HFF-Myc (cell line): ENCODE measurements at regions not wholly inside any gene's neighbourhood (a gene's known extent, or its start where the extent isn't known, plus 50 kb on each side); places are given as distances from the start of the nearest gene placed in this dataset.

Source experiments
- DNase-seq: peaks from one replicate; pipeline ENCODE4 v3.0.0-alpha.2; 2011; ENCODE audit warnings: low read depth; ENCODE audit errors: extremely low read depth
- H3K4me3 ChIP-seq: replicated peaks from 2 replicates; pipeline ENCODE4 v1.5.1; 2011; ENCODE audit warnings: low read depth, mild to moderate bottlenecking, control low read depth, low read length
- TF ChIP-seq, protein P1 (sequence below): IDR thresholded peaks from 2 replicates; pipeline ENCODE4 v1.5.1; 2012; ENCODE audit warnings: mild to moderate bottlenecking, low read depth, low read length, control low read depth; ENCODE audit errors: missing control alignments

DNA sequence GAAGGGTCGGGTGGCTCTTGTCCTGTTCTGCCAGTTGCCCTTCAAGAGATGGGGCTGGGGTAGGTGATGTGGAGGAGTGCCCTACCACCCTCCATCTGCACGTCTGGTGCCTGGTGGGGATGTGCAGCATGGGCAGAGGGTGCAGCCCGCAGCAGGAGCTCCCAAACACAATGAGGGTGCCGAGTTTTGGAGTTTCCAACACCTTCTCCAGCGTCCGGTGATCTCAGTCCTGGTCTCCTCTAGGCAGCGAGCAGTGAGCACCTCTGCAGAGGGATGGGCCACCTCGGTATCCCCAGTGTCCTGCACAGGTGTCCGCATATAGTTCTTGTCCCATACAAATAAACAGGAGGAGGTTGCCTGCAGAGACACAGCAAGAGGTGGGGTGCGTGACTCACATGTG is 136.0 kb downstream of the ENGASE start:
- TF ChIP-seq, protein P1, sequence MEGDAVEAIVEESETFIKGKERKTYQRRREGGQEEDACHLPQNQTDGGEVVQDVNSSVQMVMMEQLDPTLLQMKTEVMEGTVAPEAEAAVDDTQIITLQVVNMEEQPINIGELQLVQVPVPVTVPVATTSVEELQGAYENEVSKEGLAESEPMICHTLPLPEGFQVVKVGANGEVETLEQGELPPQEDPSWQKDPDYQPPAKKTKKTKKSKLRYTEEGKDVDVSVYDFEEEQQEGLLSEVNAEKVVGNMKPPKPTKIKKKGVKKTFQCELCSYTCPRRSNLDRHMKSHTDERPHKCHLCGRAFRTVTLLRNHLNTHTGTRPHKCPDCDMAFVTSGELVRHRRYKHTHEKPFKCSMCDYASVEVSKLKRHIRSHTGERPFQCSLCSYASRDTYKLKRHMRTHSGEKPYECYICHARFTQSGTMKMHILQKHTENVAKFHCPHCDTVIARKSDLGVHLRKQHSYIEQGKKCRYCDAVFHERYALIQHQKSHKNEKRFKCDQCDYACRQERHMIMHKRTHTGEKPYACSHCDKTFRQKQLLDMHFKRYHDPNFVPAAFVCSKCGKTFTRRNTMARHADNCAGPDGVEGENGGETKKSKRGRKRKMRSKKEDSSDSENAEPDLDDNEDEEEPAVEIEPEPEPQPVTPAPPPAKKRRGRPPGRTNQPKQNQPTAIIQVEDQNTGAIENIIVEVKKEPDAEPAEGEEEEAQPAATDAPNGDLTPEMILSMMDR, result no peak
- no peak overlapping the region for H3K4me3 ChIP-seq
- no peak for DNase-seq

DNA sequence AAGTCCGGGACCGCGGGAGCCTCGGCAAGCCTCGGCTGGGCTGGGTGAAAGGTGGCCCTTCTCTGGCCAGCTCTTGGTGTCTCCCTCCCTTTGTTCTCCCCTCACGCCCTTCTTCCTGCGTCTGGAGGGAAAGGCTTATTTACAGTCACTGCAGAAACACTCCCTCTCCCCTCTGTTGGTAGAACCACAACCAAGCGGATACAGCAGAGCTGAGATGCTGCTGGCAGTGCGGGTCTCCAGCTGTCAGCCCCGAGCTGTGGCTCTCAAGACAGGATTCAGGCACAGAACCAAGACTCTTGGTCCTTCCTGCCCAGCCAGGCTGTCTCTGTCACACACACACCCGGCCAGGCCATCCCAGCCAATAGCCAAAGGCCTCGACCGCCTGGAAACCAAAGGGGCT is 133.3 kb downstream of the ENGASE start:
- no peak overlapping the region for H3K4me3 ChIP-seq
- TF ChIP-seq, protein P1, result no peak
- no peak for DNase-seq

DNA sequence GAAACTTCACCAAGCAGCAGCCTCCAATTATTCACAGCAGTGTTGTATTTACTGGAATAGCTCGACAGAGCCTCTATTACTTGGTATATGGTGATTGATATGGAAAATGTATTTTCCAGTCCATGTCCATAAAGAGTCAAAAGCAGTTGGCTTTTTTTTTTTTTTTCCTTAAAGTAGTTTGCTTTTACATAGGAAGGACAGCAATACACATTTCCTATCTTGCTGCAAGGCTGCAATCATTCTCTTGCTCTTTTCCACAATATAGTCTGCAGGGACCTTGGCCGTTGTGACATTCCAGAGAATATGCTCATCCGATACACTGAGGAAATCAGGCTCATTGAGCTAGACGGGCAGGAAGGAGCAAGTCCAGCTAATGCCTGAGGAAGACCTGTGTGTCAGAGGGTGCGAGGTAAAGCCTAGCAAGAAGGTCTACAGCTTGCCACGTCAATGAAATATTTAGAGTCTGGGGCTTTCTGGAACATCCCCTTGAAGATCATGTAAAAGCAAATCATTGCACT is 131.1 kb downstream of the ENGASE start:
- DNase-seq, result no peak
- H3K4me3 ChIP-seq, result no peak overlapping the region
- TF ChIP-seq, protein P1, result no peak

DNA sequence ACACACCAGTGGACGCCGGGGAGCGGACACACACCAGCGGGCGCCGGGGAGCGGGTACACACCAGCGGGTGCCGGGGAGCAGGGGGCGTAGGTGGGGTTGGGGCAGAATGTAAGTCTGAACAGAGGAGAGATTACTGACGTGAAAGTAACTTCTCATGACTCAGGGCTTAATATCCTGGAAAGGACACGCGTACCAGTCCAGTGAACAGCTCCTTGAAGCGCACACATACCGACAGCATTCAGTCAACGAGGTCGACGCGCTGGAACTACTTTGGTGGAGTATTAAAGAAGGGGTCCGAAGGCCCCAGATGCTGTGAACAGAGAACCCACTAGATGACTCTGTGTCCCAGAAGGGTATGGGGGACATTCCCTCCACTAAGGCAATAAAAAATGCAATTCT is 129.6 kb downstream of the ENGASE start:
- no peak for DNase-seq
- TF ChIP-seq, protein P1, result no peak
- H3K4me3 ChIP-seq, result no peak overlapping the region

DNA sequence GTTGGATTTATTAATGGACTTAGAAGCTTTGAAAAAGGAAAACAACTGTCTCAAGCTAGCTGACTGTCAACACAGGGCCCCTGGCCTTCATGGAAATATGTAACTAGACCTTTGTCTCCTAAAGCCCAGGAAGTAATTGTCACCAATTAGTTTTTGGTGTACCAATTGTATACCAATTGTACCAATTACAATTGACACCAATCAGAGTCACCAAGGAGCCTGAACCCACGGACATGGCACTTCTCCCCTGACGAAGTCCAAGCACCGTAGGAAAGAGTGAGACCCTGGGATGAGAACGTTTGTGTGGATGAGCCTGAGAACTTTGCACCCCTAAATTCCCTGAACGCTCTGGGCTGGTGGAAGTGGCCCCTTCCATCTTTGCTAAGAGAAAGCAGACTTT is 129.0 kb downstream of the ENGASE start:
- TF ChIP-seq, protein P1, result no peak
- no peak for DNase-seq
- no peak overlapping the region for H3K4me3 ChIP-seq

DNA sequence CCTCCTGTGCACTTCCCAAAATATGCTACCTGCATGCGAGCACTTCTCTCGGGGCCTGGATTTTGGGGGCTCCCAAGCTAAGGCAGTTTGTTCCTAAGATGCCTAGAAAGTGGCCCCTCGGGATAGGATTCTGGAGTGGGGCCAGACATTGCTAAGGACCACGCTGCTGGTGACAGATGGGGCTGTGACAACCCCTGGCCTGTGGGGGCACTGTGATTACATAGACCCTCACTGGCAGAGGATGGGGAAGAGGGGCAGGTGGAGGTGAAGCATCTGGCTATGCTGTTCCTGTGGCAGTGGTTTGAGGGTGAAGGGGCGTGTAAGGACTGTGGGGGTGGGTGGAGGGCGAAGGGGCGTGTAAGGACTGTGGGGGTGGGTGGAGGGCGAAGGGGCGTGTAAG is 128.4 kb downstream of the ENGASE start:
- DNase-seq, result no peak
- H3K4me3 ChIP-seq, result no peak overlapping the region
- TF ChIP-seq, protein P1, result no peak

DNA sequence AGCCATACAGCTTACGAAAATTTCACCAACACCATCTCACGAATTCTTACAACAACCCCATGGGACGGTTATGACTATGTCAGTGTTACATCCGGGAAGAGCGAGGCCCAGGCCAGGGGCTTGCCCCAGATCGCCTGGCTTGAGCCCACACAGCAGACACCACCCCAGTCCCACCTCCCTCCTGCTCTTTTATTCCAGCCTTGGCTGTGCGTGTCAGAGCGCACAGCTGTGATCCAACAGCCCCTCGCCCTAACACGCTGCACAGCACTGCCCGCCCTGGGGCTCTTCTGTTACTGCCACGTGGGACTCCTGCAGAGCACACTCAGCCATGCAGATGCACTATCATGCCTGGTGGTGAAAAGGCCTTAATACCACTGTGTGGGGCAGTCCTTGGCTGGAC is 127.9 kb downstream of the ENGASE start:
- TF ChIP-seq, protein P1, result no peak
- no peak overlapping the region for H3K4me3 ChIP-seq
- no peak for DNase-seq
